ENCODE measurements at regions not wholly inside any gene's neighbourhood (a gene's known extent, or its start where the extent isn't known, plus 50 kb on each side); places are given as distances from the start of the nearest gene placed in this dataset.

DNA sequence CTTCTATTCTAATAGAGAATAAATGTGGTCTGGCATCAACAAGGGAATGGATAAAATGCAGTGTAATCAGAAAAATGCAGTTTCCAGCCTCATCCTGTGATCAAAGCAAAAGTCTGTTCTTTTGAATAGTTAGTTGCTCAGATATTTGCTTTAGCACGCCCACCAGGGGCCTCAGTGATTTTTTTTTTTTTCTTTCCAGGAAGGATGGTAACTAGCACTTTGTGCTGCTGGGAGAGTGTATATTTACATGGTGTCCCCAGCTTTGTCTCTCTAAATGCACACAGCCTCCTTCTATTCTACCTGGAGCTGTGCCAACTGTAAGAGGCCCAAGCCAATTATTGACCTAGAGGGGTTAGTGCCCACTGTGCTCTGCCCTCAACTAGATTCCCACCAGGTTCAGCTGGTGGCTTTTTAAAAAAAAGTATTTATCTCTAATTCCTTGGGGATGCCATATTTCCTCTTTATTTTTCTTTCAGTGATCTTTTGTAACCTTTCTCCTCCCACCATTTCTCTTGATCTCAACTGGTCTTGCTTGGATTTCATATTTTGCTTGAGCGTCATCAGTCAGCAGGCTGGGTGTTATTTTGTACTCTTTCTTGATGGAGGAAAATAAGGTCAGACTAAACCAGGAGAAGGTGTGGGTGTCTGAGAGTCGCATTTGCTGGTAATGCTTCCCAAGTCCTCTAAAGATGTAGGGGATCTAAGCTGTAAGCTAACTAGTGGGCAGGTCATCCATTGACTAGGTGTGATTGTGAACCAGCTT, 193.0 kb upstream of the C9orf72 start:
- H3K9me3 Mint-ChIP-seq: peaks cover 2 to 7% of the 10 kb centered on the region in 2 donors
- Histone ChIP-seq H3K36me3 (ENCODE audit: control insufficient read depth, insufficient read depth, low read length) (no peaks in the 10 kb centered on the region), H3K27me3 (ENCODE audit: control insufficient read depth, insufficient read depth, low read length) (no peaks in the 10 kb centered on the region), H3K4me1 (ENCODE audit: control insufficient read depth, insufficient read depth, low read length) (no peaks in the 10 kb centered on the region), H3K9me3 (ENCODE audit: control insufficient read depth, insufficient read depth, low read length) (no peaks in the 10 kb centered on the region), H3K27ac (ENCODE audit: low read length) (no peak overlapping the region), H3K4me3 (ENCODE audit: low read length) (no peak overlapping the region)
- no peak overlapping the region for H3K27ac Mint-ChIP-seq
- no peak for DNase-seq
- intact Hi-C loops (cut with micrococcal nuclease): no loop called here
- ATAC-seq: no peak
- no peaks in the 10 kb centered on the region for H3K4me1 Mint-ChIP-seq
- TF ChIP-seq, protein P1, sequence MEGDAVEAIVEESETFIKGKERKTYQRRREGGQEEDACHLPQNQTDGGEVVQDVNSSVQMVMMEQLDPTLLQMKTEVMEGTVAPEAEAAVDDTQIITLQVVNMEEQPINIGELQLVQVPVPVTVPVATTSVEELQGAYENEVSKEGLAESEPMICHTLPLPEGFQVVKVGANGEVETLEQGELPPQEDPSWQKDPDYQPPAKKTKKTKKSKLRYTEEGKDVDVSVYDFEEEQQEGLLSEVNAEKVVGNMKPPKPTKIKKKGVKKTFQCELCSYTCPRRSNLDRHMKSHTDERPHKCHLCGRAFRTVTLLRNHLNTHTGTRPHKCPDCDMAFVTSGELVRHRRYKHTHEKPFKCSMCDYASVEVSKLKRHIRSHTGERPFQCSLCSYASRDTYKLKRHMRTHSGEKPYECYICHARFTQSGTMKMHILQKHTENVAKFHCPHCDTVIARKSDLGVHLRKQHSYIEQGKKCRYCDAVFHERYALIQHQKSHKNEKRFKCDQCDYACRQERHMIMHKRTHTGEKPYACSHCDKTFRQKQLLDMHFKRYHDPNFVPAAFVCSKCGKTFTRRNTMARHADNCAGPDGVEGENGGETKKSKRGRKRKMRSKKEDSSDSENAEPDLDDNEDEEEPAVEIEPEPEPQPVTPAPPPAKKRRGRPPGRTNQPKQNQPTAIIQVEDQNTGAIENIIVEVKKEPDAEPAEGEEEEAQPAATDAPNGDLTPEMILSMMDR (IDR thresholded peaks at IDR 0.05): no peak
- no peaks in the 10 kb centered on the region for H3K27me3 Mint-ChIP-seq (ENCODE audit: low read depth in 2 of 2)
- no peaks in the 10 kb centered on the region for H3K36me3 Mint-ChIP-seq
- 74% methylated on average over 3 of the region's 3 CpGs for WGBS (ENCODE audit: insufficient coverage)
- H3K4me3 Mint-ChIP-seq: no peak overlapping the region

DNA sequence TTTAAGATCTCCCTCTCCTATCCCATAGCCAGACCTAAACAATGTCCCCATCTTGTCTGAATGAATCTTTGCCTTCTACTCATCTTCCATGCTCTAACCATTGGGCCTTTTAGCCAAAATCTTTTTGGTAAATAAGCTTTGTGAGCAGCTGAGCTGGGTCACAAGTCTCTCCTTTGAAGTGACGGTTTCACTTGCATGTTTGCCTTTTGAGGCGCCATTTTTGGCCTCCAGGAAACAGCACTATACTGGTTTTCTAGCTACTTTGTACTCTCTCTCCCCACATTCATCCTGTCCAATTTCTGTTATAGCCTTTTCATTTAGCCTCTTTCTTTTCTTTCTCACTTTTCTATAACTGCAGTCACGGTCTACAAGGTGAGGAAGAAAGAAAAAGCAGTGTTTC, 195.5 kb upstream of the C9orf72 start:
- H3K36me3 Mint-ChIP-seq: no peaks in the 10 kb centered on the region
- no peaks in the 10 kb centered on the region for H3K4me1 ChIP-seq (ENCODE audit: control insufficient read depth, insufficient read depth, low read length)
- H3K4me3 Mint-ChIP-seq: no peak overlapping the region
- 75% methylated on average over 2 of the region's 3 CpGs for WGBS (ENCODE audit: insufficient coverage)
- H3K4me1 Mint-ChIP-seq: no peaks in the 10 kb centered on the region
- peaks cover 2 to 4% of the 10 kb centered on the region in 2 donors for H3K9me3 Mint-ChIP-seq
- no peaks in the 10 kb centered on the region for H3K27me3 Mint-ChIP-seq (ENCODE audit: low read depth in 2 of 2)
- no peak overlapping the region for H3K27ac Mint-ChIP-seq
- no peaks in the 10 kb centered on the region for H3K9me3 ChIP-seq (ENCODE audit: control insufficient read depth, insufficient read depth, low read length)
- intact Hi-C loops (cut with micrococcal nuclease): no loop called here
- no peak overlapping the region for H3K27ac ChIP-seq (ENCODE audit: low read length)
- DNase-seq (no peak), ATAC-seq (no peak)
- no peak overlapping the region for H3K4me3 ChIP-seq (ENCODE audit: low read length)
- TF ChIP-seq, protein P1 (IDR thresholded peaks at IDR 0.05): no peak
- H3K36me3 ChIP-seq (ENCODE audit: control insufficient read depth, insufficient read depth, low read length): no peaks in the 10 kb centered on the region
- no peaks in the 10 kb centered on the region for H3K27me3 ChIP-seq (ENCODE audit: control insufficient read depth, insufficient read depth, low read length)

DNA sequence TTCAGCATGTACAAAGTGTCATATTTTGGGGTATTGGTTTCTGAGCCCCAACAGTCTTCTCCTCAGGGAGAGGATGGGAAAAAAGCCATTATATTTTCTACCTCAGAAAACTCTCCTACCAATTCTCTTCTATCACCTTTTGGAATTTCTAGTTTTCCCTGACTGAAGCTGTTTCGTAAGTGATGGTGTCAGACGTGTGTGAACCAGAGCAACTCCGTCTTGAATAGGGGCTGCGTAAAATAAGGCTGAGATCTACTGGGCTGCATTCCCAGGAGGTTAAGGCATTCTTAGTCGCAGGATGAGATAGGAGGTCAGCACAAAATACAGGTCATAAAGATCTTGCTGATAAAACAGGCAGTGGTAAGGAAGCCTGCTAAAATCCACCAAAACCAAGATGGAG, 197.3 kb upstream of the C9orf72 start:
- H3K4me1 Mint-ChIP-seq: no peaks in the 10 kb centered on the region
- no peaks in the 10 kb centered on the region for H3K9me3 ChIP-seq (ENCODE audit: control insufficient read depth, insufficient read depth, low read length)
- TF ChIP-seq, protein P1 (IDR thresholded peaks at IDR 0.05): no peak
- WGBS (ENCODE audit: insufficient coverage): 73% methylated on average over 5 of the region's 5 CpGs
- H3K27ac ChIP-seq (ENCODE audit: low read length): no peak overlapping the region
- no peaks in the 10 kb centered on the region for H3K4me1 ChIP-seq (ENCODE audit: control insufficient read depth, insufficient read depth, low read length)
- H3K27ac Mint-ChIP-seq: no peak overlapping the region
- H3K27me3 Mint-ChIP-seq (ENCODE audit: low read depth in 2 of 2): no peaks in the 10 kb centered on the region
- H3K36me3 Mint-ChIP-seq: no peaks in the 10 kb centered on the region
- H3K27me3 ChIP-seq (ENCODE audit: control insufficient read depth, insufficient read depth, low read length): no peaks in the 10 kb centered on the region
- DNase-seq: no peak
- H3K4me3 Mint-ChIP-seq: no peak overlapping the region
- no peak for ATAC-seq
- H3K4me3 ChIP-seq (ENCODE audit: low read length): no peak overlapping the region
- H3K9me3 Mint-ChIP-seq: peaks cover 2 to 4% of the 10 kb centered on the region in 2 donors
- no peaks in the 10 kb centered on the region for H3K36me3 ChIP-seq (ENCODE audit: control insufficient read depth, insufficient read depth, low read length)
- intact Hi-C loops (cut with micrococcal nuclease): no loop called here
